ENCODE measurements at regions not wholly inside any gene's neighbourhood (a gene's known extent, or its start where the extent isn't known, plus 50 kb on each side); places are given as distances from the start of the nearest gene placed in this dataset.

DNA sequence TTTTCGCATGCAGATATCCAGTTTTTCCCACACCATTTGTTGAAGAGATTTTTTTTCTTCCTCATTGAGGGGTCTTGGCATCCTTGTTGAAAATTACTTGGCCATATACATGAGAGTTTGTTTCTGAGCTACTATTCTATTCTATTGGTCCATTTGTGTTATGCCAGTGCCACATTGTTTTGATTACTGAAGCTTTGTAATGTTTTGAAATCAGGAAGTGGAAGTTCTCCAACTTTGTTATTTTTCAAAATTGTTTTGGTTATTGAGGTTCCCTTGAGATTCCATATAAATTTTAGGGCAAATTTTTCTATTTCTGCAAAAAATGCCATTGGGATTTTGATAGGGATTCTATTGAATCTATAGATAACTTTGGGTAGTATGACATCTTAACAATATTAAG lies 130.3 kb upstream of the PFN2 start:
- intact Hi-C loops (cut with micrococcal nuclease) = no loop called here

DNA sequence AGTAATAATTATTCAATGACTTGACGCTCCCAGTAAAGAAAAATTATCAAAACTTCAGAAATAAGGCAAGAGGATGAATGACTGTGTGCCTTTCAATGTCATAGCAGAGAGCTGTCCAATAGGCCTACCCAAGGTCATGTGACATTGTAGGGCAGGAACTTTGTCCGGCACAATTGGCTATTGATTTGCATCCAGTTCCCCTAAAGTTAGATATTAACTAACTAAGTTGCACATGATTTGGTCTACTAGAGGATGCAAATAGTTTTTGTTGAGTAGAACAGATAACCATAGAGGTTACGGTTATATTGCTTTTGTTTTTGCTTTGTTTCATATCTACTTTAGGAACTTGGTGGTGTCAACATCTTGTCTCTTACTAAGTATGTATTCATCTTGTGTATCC lies 127.9 kb upstream of the PFN2 start:
- intact Hi-C loops (cut with micrococcal nuclease) = no loop called here

- intact Hi-C loops (cut with micrococcal nuclease) = no loop called here
Measured at GRCh38 chr3:150097588-150097890, 126.8 kb upstream of the PFN2 start.

DNA sequence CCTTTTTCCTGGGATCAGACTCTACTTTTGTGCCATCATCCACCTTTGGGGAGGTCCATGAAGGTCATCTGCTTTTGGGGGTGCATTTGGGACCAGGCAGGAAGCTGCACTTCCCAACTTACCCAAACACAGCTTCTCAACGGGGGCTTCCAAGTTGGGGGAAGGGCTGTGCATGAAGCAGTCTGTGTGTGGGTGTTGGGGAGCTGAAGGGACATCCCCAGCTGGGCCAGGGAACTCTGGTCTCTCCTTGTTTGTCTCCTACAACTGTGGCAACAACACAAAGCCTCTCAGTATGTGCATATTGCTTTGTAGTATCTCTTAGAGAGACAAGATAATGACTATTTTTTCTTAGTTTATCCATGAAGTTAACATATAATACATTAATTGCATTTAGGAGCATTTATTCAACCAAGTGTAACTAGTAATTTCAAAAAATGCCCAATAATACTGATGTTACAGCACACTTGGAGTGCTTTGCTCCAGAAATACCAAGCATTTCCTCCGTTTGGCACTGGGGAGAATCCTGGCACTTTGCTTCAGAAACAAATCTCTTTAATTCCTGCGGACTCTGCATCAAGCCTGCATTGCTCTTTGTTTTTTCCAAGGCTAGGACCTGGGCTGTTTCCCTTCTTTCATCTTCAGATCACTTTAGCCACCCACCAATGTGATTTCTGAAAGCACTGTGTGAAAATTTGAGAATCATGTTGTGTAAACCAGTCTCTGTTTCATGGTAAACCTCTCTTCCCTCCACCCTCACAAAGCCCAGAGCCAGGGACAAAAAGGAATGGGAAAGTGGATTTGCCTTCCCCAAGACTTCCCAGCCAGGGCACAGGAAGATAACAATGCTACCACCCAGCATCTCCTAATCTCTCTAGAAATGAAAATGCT lies 126.2 kb upstream of the PFN2 start:
- intact Hi-C loops (cut with micrococcal nuclease) = no loop called here

DNA sequence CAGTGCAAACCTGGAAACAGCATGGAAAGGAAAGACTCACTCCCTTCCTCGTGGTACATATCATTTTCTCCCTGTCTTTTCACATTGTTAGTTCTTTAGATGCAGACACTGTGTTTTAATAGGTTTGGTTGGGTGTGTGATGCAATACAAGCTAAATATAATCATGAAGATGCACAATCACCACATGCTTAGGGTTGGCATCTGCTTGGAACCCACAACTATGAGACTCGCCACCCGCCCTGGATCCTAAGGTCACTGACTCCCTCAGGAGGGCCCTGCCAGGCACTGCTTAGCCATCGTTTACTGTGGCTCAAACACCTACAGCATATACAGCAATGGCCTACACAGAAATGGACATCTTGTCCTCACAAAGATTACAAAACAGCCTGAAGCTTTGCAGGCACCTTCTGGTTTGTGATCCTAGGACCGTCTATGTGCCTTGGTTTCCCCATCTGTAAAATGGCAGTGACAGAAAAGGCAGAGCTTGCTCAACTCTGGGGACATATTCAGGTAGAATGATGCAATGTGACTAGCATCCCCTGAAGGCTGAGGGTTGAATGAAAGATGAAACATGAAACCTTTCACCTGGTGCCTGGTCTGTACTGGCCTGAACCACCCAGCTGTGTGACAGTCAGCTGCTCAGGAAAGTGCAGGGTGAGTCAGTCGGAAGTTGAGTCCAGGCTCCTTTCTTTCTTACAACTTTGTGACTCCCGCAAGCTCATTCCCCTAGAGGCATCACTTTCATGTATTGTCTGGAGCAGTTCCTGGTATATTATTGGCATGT lies 123.6 kb upstream of the PFN2 start:
- intact Hi-C loops (cut with micrococcal nuclease) = no loop called here

- intact Hi-C loops (cut with micrococcal nuclease) = no loop called here
Measured at GRCh38 chr3:150091626-150092025, 120.9 kb upstream of the PFN2 start.

DNA sequence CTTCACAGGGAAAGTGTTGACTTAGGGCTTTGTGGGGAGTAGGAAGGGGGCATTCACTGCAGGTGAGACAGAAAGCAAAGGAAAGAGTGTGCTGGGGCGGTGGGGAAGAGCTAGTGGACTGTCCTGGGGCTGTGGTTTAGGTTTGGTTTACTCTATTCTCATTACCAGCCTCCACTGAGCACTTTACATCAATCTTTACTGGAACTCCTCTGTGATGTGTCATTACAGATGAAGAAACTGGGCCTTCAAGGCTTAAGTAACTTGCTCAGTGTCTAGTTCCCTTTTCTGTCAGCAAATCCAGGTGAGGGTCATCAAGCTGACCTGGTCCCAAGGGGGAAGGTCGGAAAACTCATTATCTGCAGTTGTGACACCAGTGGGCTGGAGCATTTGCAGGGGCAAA lies 120.2 kb upstream of the PFN2 start:
- intact Hi-C loops (cut with micrococcal nuclease) = no loop called here

DNA sequence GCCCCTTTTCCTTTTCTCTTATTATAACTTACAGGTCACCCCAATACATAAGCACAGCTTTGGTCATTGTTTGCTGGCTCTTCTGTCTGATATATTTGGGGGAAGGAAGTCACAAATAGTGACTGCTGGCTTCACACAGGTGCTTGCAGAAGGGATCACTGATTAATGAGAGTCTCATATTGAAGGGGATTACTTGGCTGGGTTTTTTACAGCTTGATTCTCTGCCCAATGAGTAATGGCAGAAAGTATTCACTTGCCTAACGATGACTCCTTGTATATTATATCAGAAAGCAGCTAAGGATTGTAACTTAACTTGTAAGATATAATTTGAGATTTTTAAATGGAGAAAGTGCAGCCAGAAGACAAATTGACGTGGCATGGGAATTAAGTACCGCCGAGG lies 119.3 kb upstream of the PFN2 start:
- intact Hi-C loops (cut with micrococcal nuclease) = no loop called here

DNA sequence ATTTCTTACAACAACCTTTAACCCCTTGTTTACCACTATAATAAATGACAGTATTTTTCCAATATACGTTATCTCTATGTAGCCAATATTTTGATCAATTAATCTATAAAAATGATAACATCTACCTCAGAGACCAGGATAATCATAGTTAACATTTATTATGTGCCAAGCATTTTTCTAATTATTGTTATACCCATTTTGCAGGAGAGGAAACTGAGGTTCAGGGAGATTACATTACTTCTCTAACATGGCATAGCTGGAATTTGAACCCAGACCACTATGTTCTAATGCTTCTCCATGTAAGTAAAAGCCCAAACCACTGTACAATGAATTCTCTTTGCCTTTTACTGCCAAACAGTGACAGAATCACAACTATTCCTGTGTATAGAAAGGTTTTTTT lies 113.4 kb upstream of the PFN2 start:
- intact Hi-C loops (cut with micrococcal nuclease) = no loop called here

DNA sequence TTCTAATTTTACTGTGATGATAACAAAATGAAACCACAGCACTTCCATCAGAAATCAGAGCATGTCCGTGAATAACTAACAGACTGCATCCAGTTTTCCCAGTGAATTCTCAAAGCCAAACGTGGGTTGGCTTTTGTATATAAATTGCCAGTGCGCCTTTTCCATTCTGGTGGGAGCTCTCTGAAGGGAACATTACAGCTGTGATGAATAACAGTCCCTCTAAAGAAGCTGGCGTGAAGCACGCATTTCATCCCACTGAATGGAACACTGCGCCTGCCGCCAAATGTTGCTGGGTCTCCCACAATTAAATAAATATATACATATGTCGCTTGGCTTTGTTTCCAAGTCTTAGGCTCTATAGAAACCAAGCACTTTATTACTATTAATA lies 113.0 kb upstream of the PFN2 start:
- intact Hi-C loops (cut with micrococcal nuclease) = no loop called here

GRCh38 chr3:150082898-150083654 lies 112.4 kb upstream of the PFN2 start:
- intact Hi-C loops (cut with micrococcal nuclease) = no loop called here

DNA sequence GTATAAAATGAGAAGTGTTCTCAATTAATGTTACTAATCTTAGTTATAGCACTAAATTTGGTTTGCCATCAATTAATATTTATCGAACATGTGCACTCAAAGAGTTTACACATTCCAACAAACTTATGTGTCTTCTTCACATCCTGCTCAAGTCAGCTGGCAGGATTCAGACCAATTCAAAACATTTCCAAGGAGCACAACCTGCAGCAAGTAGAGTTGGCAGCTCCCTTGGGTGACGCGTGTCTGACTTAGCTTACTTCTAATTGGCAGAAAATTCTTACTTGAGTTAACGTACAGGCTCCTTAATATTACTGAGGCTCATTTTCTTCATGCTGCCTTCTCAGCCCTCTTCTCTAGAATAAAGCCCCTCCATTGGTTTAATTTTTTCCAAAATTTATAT lies 110.4 kb upstream of the PFN2 start:
- intact Hi-C loops (cut with micrococcal nuclease) = no loop called here

GRCh38 chr3:150080058-150080730 lies 109.5 kb upstream of the PFN2 start:
- intact Hi-C loops (cut with micrococcal nuclease) = no loop called here

GRCh38 chr3:150079029-150079739 lies 108.5 kb upstream of the PFN2 start:
- intact Hi-C loops (cut with micrococcal nuclease) = no loop called here

DNA sequence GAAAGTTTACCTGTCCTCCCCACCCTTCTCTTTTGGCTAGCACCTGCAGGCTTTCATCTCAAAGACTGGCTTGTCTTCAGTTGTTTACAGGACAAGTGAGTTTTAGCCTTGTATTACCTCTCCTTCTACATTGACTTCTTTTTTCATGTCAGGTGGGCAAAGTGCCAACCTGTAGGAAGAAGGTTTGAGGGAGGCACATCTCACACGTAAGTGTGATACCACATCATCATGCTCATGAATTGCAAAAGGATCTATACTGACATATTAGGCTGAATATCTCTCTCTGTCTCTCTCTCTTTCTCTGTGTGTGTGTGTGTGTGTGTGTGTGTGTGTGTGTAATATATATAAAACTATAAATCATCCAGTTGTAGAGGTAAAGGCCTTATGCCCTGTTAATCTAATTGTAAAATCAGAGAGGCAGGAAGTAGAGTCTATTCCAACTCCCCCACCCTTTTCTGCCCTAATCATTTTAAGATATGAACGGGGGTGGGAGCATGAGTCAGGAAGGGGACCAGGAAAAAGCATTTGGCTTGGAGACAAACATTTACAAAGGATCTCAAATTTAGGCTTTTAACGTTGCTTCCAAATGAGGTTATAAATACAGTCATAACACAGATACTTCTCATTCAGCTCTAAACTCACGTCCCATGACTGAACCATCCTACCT lies 107.0 kb upstream of the PFN2 start:
- intact Hi-C loops (cut with micrococcal nuclease) = no loop called here

DNA sequence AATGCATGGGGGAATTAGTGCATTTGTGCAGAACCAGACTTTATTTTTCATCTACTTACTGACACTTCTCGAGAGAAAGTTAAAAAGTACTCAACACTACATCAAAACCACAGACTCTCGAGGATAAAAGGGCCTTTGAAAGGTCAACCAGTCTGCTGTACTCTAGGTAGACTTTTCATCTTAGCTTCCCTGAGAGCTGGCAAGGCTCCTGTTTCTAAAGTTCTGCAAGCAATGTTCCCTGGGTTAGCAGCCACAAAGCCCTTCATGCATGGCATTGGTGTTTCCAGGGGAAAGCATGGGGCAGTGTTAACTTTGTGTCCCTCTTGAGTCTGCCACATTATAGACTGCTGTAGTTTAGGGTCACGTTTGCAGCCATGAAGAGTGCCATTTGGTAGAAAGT lies 106.4 kb upstream of the PFN2 start:
- intact Hi-C loops (cut with micrococcal nuclease) = no loop called here

- intact Hi-C loops (cut with micrococcal nuclease) = no loop called here
Measured at GRCh38 chr3:150076443-150076842, 105.7 kb upstream of the PFN2 start.

DNA sequence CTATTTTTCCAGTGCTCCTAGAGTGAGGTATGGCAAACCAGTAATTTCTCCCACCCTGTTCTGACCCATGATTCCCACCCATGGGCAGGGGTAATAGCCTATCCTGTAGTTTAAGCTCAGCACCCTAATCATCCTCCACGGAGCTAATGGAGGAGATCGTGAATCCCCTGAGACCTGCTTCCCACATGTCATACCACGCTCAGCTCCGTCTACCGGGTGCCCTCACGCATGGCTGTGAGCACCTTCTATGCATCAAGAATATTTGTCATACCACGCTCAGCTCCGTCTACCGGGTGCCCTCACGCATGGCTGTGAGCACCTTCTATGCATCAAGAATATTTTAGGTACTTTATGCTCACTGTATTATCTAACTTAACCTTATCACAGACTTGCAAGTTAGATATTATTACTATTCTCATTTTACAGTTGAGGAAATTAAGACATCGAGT lies 104.7 kb upstream of the PFN2 start:
- intact Hi-C loops (cut with micrococcal nuclease) = no loop called here

DNA sequence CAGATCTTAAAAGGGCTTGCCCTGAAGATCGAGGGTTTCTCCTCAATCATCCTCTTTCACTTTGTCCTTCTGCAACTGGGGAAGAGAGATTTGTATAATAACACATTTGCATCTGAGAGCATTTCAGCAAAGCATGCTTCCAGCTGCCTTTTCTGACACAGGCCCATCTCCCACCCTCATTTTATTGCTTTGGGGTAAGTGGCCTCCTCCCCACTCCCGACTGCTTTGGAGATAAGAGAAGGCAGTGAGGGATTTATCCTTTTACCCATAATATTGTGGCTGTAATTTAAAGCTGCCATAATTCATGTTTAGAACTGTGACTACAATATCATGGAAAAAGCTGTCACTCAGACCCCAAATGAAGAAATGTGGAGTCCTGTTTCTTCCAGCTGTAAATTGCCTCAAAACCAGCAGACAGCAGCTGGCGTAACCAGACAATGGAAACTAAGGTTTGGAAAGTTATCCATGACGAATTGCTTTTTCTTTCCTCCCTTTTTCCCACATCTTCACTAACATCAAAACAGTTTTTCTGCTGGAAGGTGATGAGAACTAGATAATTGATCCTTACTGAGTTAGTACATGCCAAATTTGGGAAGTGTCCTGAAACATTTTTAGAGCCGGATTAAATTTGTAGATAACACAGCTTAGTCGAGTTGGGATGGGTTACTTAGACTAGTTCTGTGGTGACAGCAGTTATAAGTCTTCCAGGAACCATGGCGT lies 104.2 kb upstream of the PFN2 start:
- intact Hi-C loops (cut with micrococcal nuclease) = no loop called here

DNA sequence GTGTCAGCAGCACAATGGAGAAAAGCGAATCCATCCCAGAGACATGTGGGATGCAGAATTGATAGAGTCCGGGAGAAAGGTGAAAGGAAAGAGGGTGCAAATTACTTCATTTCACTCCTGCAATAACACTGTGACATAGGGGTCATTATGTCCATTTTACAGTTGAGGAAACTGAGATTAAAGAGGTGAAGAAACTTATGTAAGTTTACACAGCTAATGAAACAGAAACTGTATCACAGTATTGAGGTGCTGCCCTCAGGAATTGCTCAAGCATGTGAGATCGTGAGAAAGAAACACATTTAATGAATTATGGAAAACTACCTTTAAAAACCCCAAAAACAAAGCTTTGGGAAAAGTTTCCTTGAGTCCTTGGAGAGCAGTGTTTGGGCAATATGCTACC lies 103.6 kb upstream of the PFN2 start:
- intact Hi-C loops (cut with micrococcal nuclease) = no loop called here
